GM12872 (cell line): ENCODE measurements at regions not wholly inside any gene's neighbourhood (a gene's known extent, or its start where the extent isn't known, plus 50 kb on each side); places are given as distances from the start of the nearest gene placed in this dataset.

ENCODE experiments used
- CTCF ChIP-seq: IDR thresholded peaks from 3 replicates; pipeline ENCODE4 v1.5.1; 2011; ENCODE audit warnings: low read depth, mild to moderate bottlenecking, low read length, moderate library complexity; ENCODE audit not compliant: insufficient read depth

GRCh38 chr18:65547046-65547445 is 203.8 kb upstream of the CDH7 start:
- TF ChIP-seq CTCF, result no peak

- TF ChIP-seq CTCF, result no peak
These were observed 206.1 kb upstream of the CDH7 start for GRCh38 chr18:65544701-65545100.

GRCh38 chr18:65527879-65528633 is 222.8 kb upstream of the CDH7 start:
- TF ChIP-seq CTCF, result no peak

GRCh38 chr18:65526099-65526498 is 224.7 kb upstream of the CDH7 start:
- TF ChIP-seq CTCF, result no peak

GRCh38 chr18:65523461-65523860 is 227.4 kb upstream of the CDH7 start:
- TF ChIP-seq CTCF, result no peak

- no peak for TF ChIP-seq CTCF
These were observed 227.9 kb upstream of the CDH7 start for GRCh38 chr18:65522907-65523306.

GRCh38 chr18:65516209-65516608 is 234.6 kb upstream of the CDH7 start:
- TF ChIP-seq CTCF, result no peak
